Islet of Langerhans (tissue), 1 donor: ENCODE measurements at regions not wholly inside any gene's neighbourhood (a gene's known extent, or its start where the extent isn't known, plus 50 kb on each side); places are given as distances from the start of the nearest gene placed in this dataset.
A peak's percentile ranks its signal among the peaks of the same experiment; 100 is the strongest.
"Not testable (repeated sequence)": the region's sequence is repeated elsewhere in the genome, so short reads cannot be mapped to it uniquely, and the experiment has no call there.

Source experiments
- FAIRE-seq: peaks from one replicate; lab custom pipeline; 2011; peaks lifted over from hg19 to GRCh38; lab: Jason Lieb, UNC

DNA sequence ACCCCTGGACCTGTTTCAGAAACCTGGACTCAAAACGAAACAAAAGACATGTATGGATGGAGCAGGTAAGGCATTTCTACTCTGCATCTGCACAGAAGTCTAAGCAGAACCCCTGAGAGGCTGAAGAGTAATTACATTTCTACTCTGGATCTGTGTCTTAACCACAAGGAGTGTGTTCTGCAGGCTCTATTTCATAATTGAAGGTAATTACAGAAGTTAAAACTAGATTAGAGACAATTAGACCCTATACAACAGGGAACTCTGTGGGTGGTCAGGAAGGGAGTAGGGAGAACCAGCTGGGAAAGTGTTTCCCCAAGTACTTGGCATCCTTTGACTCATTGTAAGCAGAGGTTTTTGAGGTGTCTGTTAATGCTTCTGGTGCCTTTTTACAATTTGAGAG is 69.8 kb downstream of the IGSF1 start:
- no peak for FAIRE-seq

DNA sequence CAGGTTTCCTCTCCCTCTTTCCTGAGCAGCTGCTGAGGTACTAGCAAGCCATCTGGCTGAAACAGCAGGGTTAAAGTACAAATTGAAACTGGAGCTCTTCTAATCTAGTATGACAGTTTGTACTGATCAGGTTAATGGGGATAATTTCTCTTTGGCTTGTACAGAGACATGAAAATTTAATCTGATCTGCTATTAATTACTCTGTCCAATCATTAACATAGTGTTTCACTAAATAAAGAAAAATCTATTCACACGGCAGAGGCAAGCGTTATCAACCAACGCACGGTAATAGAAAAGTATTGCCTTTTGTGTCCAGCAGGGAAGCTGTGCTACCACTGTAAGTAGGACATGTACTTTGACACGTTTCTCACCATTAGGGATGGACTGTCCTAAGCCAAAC is 71.1 kb downstream of the IGSF1 start:
- peak; percentile 92 for FAIRE-seq

DNA sequence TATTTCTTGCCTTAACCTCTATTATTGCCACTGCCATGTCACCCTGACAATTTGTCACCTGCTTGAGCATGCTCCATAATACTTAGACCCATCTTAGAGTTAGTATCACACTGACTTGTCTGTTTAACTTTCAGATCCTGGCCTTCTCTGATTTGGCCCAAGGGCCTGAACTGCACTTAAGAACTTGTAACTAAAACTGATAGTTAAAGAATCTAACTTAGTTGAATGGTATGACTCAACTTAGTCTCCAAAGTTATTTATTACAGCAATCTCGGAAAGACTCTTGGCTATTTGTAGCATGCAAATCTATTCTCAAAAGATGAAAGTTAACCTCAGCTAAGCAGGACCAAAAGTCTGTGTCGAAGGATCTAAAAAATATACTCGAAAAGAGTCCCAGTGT is 72.3 kb downstream of the IGSF1 start:
- FAIRE-seq, result no peak

DNA sequence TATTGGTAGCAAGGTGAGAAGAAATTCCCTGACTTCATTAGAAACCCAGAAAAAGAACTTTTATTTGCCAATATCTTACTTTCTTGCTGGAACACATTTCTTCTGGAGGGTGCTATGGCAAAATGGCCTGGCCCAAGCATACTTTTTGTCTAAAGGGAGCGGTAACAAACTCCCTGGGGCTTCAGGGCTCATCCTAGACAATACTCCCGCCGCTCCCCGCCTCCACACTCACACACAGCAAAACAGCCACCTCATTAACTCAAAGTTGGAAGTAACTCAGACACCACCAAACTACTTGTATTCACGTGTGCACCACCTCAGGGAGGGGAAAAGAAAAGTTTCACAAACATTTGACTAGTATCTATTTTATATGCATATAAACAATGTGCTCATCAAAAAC is 75.7 kb downstream of the IGSF1 start:
- no peak for FAIRE-seq

DNA sequence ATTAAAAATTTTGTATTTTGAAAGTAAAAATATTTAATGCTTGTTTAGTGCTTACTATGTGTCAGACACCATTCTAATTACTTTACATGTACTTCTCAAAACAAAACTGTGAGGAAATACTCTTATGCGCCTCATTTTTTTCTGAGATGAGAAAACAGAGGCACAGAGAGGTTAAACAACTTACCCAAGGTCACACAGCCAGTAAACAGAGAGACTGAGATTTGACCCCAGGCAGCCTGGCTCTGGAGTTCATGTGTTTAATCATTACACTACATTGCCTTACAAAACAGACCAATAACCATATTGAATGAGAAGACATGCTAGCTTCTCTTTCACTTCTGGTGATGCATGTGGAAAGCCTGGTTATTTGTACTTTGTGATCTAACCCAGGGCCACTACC is 86.3 kb downstream of the IGSF1 start:
- FAIRE-seq, result no peak

DNA sequence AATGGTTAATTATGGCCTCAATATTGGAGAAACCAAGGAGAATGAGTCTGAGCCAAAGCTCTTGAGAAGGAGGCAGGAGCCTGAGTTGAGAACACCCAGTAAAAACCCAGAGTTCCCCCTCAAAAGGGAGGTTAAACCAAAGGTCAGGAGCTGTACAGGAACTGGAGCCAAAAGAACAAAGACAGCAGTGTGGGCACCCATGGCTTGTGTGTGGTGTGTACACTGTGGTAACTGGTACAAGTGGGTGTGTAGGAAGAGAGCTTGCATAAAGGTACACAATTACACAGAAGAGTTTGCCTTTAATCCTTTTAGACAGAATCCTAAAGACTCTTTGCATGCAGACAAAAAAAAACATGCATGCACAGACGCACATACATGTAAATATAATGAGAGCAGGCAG is 87.1 kb downstream of the IGSF1 start:
- no peak for FAIRE-seq

DNA sequence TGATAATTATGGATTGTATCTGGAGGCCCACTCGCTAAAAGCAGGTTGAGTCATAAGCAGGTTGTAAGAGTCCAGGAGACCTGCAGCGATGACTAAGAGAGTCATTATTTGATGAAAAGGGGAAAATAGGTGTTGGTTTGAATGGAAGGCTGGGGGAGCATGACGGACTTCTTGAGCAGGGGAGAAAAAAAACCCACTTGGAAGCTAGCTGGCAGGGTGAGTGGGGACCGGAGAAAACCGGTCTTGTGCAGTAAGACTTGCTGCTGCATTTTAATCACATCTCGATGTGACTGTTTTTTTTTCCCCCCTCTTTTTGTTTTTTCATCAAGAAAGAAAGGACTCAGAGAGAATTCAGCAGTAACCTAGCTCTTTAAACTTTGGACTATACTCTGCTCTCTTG is 90.0 kb downstream of the IGSF1 start:
- no peak for FAIRE-seq

DNA sequence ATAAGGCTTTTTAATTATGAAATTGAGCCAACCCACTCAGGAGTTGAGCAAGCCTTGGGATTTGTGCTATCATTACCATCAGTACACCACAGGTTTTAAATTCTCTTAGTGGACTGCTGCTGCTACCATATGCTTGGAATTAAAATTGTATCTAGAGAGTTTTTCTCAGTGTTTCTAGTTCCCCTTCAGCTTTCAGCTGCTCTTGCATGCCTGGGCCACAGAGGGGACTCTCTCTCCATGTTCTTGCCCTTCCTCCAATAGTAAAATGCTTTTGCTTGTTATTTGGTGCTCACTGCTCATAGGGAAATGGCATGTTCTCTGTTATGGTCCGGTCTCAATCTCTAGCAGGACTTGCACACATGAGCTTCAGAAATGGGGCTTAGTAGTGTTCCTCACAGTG is 101.9 kb downstream of the IGSF1 start:
- no peak for FAIRE-seq

DNA sequence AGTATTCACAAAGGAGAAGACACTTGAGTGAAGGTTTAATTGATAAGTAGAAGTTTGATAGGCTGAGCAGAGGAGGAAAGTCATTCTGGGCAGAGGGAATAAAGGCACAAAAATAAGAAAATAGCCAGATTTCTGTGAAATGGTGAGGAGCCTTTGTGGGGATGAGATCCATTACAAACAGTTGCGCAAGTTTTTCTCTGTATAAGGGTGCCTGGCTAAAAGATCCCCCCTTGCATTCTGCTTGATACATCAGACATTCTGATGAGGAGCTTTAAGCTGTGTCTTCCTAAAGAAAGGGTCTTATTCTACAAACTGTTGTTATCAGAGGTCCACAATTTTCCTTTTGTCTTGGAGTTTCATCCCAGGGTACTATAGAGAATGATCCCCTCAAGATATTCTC is 112.0 kb downstream of the ARHGAP36 start:
- no peak for FAIRE-seq

DNA sequence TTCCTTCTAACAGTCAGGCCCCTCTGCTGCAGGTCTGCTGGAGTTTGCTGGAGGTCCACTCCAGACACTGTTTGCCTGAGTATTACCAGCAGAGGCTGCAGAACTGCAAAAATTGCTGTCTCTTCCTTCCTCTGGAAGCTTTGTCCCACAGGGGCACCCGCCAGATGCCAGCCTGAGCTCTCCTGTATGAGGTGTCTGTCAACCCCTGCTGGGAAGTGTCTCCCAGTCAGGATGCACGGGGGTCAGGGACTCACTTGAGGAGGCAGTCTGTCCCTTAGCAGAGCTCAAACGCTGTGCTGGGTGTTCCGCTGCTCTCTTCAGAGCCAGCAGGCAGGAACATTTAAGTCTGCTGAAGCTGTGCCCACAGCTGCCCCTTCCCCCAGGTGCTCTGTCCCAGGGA is 105.5 kb downstream of the ARHGAP36 start:
- not testable (repeated sequence) for FAIRE-seq

DNA sequence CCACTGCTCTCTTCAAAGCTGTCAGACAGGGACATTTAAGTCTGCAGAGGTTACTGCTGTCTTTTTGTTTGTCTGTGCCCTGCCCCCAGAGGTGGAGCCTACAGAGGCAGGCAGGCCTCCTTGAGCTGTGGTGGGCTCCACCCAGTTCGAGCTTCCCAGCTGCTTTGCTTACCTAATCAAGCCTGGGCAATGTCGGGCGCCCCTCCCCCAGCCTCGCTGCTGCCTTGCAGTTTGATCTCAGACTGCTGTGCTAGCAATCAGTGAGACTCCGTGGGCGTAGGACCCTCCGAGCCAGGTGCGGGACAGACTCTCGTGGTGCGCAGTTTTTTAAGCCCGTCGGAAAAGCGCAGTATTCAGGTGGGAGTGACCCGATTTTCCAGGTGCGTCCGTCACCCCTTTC is 99.5 kb downstream of the ARHGAP36 start:
- not testable (repeated sequence) for FAIRE-seq

DNA sequence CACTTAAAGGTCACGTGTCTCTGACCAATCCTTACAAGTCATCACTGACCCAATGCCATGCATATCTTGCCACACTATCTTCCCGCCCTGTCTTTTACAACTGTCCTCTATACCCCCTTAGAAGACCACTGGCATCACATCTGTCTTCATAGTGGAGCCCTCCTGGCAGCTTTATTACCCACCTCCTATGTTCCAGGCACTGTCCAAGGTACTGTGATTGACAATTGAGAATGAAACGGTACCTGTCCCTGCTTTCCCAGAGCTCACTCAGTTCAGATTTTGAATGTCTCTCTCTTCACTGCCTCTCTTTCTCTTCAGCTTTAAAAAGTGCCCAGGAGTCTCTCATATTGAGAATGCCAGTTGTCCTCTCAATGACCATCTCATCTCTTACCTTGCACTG is 88.6 kb downstream of the ARHGAP36 start:
- no peak for FAIRE-seq
